ENCODE measurements at regions not wholly inside any gene's neighbourhood (a gene's known extent, or its start where the extent isn't known, plus 50 kb on each side); places are given as distances from the start of the nearest gene placed in this dataset.

GRCh38 chr14:100654814-100655740 is 67.9 kb upstream of the BEGAIN start:
- DNase-seq: no peak
- intact Hi-C loops (cut with DNase I; ENCODE audit: low total_unique reads): loop anchor here (10.0 kb wide), 1 partner anchor 270 kb away; no protein-coding TSS in a partner anchor

GRCh38 chr14:100655741-100656085 is 68.5 kb upstream of the BEGAIN start:
- H3K9me3 ChIP-seq: no peaks in the 10 kb centered on the region
- no peak for DNase-seq
- peaks cover 0 to 5% (median 0%) of the 10 kb centered on the region in 4 donors for H3K4me1 ChIP-seq
- TF ChIP-seq, protein P1, sequence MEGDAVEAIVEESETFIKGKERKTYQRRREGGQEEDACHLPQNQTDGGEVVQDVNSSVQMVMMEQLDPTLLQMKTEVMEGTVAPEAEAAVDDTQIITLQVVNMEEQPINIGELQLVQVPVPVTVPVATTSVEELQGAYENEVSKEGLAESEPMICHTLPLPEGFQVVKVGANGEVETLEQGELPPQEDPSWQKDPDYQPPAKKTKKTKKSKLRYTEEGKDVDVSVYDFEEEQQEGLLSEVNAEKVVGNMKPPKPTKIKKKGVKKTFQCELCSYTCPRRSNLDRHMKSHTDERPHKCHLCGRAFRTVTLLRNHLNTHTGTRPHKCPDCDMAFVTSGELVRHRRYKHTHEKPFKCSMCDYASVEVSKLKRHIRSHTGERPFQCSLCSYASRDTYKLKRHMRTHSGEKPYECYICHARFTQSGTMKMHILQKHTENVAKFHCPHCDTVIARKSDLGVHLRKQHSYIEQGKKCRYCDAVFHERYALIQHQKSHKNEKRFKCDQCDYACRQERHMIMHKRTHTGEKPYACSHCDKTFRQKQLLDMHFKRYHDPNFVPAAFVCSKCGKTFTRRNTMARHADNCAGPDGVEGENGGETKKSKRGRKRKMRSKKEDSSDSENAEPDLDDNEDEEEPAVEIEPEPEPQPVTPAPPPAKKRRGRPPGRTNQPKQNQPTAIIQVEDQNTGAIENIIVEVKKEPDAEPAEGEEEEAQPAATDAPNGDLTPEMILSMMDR (IDR thresholded peaks at IDR 0.05): no peak
- H3K27ac ChIP-seq: no peak overlapping the region
- H3K36me3 ChIP-seq: no peaks in the 10 kb centered on the region
- intact Hi-C loops (cut with DNase I; ENCODE audit: low total_unique reads): loop anchor here (10.0 kb wide), 1 partner anchor 271 kb away; no protein-coding TSS in a partner anchor
- H3K27me3 ChIP-seq: peaks cover 0 to 67% of the 10 kb centered on the region in 2 donors
- no peak overlapping the region for H3K4me3 ChIP-seq

More at GRCh38 chr14:100654814-100655740, 67.9 kb upstream of the BEGAIN start:
- Histone ChIP-seq H3K27me3 (peaks cover 0 to 63% of the 10 kb centered on the region in 2 donors), H3K27ac (no peak overlapping the region), H3K4me1 (peaks cover 0 to 5% (median 0%) of the 10 kb centered on the region in 4 donors), H3K4me3 (no peak overlapping the region), H3K36me3 (no peaks in the 10 kb centered on the region), H3K9me3 (no peaks in the 10 kb centered on the region)
- TF ChIP-seq, protein P1 (IDR thresholded peaks at IDR 0.05): peak; percentile 30 to 37

GRCh38 chr14:100656996-100657395 is 69.7 kb upstream of the DLK1 start:
- DNase-seq: no peak
- TF ChIP-seq, protein P1 (IDR thresholded peaks at IDR 0.05): no peak
- Histone ChIP-seq H3K27me3 (peaks cover 0 to 67% of the 10 kb centered on the region in 2 donors), H3K36me3 (no peaks in the 10 kb centered on the region), H3K4me1 (peaks cover 0 to 5% (median 0%) of the 10 kb centered on the region in 4 donors), H3K9me3 (no peaks in the 10 kb centered on the region), H3K4me3 (no peak overlapping the region), H3K27ac (no peak overlapping the region)
- intact Hi-C loops (cut with DNase I; ENCODE audit: low total_unique reads): loop anchor here (10.0 kb wide), 1 partner anchor 272 kb away; no protein-coding TSS in a partner anchor

DNA sequence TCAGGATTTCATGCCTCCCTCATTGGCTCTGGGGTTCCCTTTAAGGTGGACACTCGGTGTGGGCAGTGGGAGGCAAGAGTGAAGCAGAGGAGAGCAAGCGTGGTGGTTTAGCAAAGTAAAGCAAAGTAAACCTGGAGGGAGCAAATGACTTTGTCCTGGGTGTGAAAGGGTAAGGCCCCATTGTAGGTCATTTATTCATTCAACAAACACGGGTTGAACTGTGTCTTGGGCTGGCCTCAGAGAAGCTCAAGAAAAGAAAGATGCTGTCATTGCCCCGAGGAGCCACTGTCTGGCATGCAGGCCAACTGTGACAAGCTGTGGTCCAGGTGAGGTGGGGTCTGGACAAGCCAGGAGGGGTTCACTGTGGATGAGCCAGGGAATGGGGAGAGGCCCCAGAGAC is 68.9 kb upstream of the DLK1 start:
- H3K4me3 ChIP-seq: no peak overlapping the region
- intact Hi-C loops (cut with DNase I; ENCODE audit: low total_unique reads): loop anchor here (10.0 kb wide), 1 partner anchor 273 kb away; no protein-coding TSS in a partner anchor
- peaks cover 0 to 5% (median 0%) of the 10 kb centered on the region in 4 donors for H3K4me1 ChIP-seq
- H3K27ac ChIP-seq: no peak overlapping the region
- no peak for DNase-seq
- no peaks in the 10 kb centered on the region for H3K9me3 ChIP-seq
- H3K27me3 ChIP-seq: peaks cover 0 to 66% of the 10 kb centered on the region in 2 donors
- TF ChIP-seq, protein P1 (IDR thresholded peaks at IDR 0.05): no peak
- H3K36me3 ChIP-seq: no peaks in the 10 kb centered on the region

GRCh38 chr14:100658181-100658886 is 68.4 kb upstream of the DLK1 start:
- Histone ChIP-seq H3K4me3 (no peak overlapping the region), H3K4me1 (peaks cover 0 to 5% (median 0%) of the 10 kb centered on the region in 4 donors), H3K27me3 (peaks cover 0 to 62% of the 10 kb centered on the region in 2 donors), H3K27ac (no peak overlapping the region), H3K9me3 (no peaks in the 10 kb centered on the region), H3K36me3 (no peaks in the 10 kb centered on the region)
- intact Hi-C loops (cut with DNase I; ENCODE audit: low total_unique reads): loop anchor here (10.0 kb wide), 1 partner anchor 274 kb away; no protein-coding TSS in a partner anchor
- TF ChIP-seq, protein P1 (IDR thresholded peaks at IDR 0.05): no peak
- no peak for DNase-seq
